HG03469 (cell line): ENCODE measurements at regions not wholly inside any gene's neighbourhood (a gene's known extent, or its start where the extent isn't known, plus 50 kb on each side); places are given as distances from the start of the nearest gene placed in this dataset.

ENCODE experiments used
- ATAC-seq: cut with Tn5 transposase; IDR thresholded peaks from one replicate; pipeline ENCODE4 v1.9.1; 2021; ENCODE audit warnings: mild to moderate bottlenecking, moderate library complexity, moderate number of reproducible peaks; ENCODE audit not compliant: unreplicated experiment

GRCh38 chr2:136062066-136062837 is 55.7 kb downstream of the CXCR4 start:
- no peak for ATAC-seq

- ATAC-seq, result no peak
Measured at GRCh38 chr2:136060416-136060815, 57.5 kb downstream of the CXCR4 start.

- peak; percentile 41 for ATAC-seq
Measured at GRCh38 chr2:136059036-136059472, 58.9 kb downstream of the CXCR4 start.

GRCh38 chr2:136058262-136058661 is 59.7 kb downstream of the CXCR4 start:
- ATAC-seq, result no peak

GRCh38 chr2:136057802-136058140 is 60.2 kb downstream of the CXCR4 start:
- ATAC-seq, result no peak

GRCh38 chr2:136057023-136057801 is 60.7 kb downstream of the CXCR4 start:
- no peak for ATAC-seq

GRCh38 chr2:136055929-136056688 is 61.8 kb downstream of the CXCR4 start:
- peak; percentile 34 for ATAC-seq

- ATAC-seq, result no peak
Measured at GRCh38 chr2:136054856-136055255, 63.1 kb downstream of the CXCR4 start.

- ATAC-seq, result peak; percentile 40
Measured at GRCh38 chr2:136052369-136053362, 65.3 kb downstream of the CXCR4 start.

GRCh38 chr2:136051725-136052048 is 66.3 kb upstream of the DARS1 start:
- ATAC-seq, result no peak

GRCh38 chr2:136051001-136051724 is 65.7 kb upstream of the DARS1 start:
- ATAC-seq, result no peak

- ATAC-seq, result no peak
Measured at GRCh38 chr2:136049991-136050920, 64.8 kb upstream of the DARS1 start.

- ATAC-seq, result no peak
Measured at GRCh38 chr2:136049011-136049742, 63.8 kb upstream of the DARS1 start.

- no peak for ATAC-seq
Measured at GRCh38 chr2:136045835-136046570, 60.6 kb upstream of the DARS1 start.

- ATAC-seq, result no peak
Measured at GRCh38 chr2:136045344-136045743, 59.9 kb upstream of the DARS1 start.
